Pons (tissue), 1 donor: ENCODE measurements at regions not wholly inside any gene's neighbourhood (a gene's known extent, or its start where the extent isn't known, plus 50 kb on each side); places are given as distances from the start of the nearest gene placed in this dataset.

Experiments used
- DNase-seq: peaks from one replicate; pipeline ENCODE4 v3.0.0-alpha.2; 2016; ENCODE audit warnings: low spot score

- DNase-seq = peak; percentile 73
Measured at GRCh38 chr7:7051206-7051877, 131.0 kb upstream of the C1GALT1 start.

- no peak for DNase-seq
Measured at GRCh38 chr7:7054252-7054830, 128.0 kb upstream of the C1GALT1 start.

- DNase-seq = no peak
Measured at GRCh38 chr7:7060828-7061599, 121.3 kb upstream of the C1GALT1 start.

GRCh38 chr7:7077945-7078344 lies 104.4 kb upstream of the C1GALT1 start:
- no peak for DNase-seq

- DNase-seq = no peak
Measured at GRCh38 chr7:7080802-7081201, 101.5 kb upstream of the C1GALT1 start.

- DNase-seq = no peak
Measured at GRCh38 chr7:7090460-7090859, 91.9 kb upstream of the C1GALT1 start.

- DNase-seq = no peak
Measured at GRCh38 chr7:7098280-7098818, 84.0 kb upstream of the C1GALT1 start.

GRCh38 chr7:7099584-7100014 lies 82.7 kb upstream of the C1GALT1 start:
- DNase-seq = peak; percentile 63

- no peak for DNase-seq
Measured at GRCh38 chr7:7100432-7100849, 81.9 kb upstream of the C1GALT1 start.

- no peak for DNase-seq
Measured at GRCh38 chr7:7102906-7103305, 79.4 kb upstream of the C1GALT1 start.

- peak; percentile 83 for DNase-seq
Measured at GRCh38 chr7:7103343-7104313, 78.7 kb upstream of the C1GALT1 start.

GRCh38 chr7:7104314-7104698 lies 78.0 kb upstream of the C1GALT1 start:
- no peak for DNase-seq

GRCh38 chr7:7104971-7105370 lies 77.4 kb upstream of the C1GALT1 start:
- no peak for DNase-seq

- no peak for DNase-seq
Measured at GRCh38 chr7:7105800-7106582, 76.4 kb upstream of the C1GALT1 start.

- no peak for DNase-seq
Measured at GRCh38 chr7:7108931-7109330, 73.4 kb upstream of the C1GALT1 start.

GRCh38 chr7:7109934-7110333 lies 72.4 kb upstream of the C1GALT1 start:
- no peak for DNase-seq

- no peak for DNase-seq
Measured at GRCh38 chr7:7110706-7111105, 71.6 kb upstream of the C1GALT1 start.

GRCh38 chr7:7112868-7113267 lies 69.5 kb upstream of the C1GALT1 start:
- DNase-seq = no peak

GRCh38 chr7:7114575-7115291 lies 67.6 kb upstream of the C1GALT1 start:
- no peak for DNase-seq

- no peak for DNase-seq
Measured at GRCh38 chr7:7117935-7118586, 64.3 kb upstream of the C1GALT1 start.
